Neural cell (in vitro differentiated cells): ENCODE measurements at regions not wholly inside any gene's neighbourhood (a gene's known extent, or its start where the extent isn't known, plus 50 kb on each side); places are given as distances from the start of the nearest gene placed in this dataset.

ENCODE experiments used
- H2AFZ ChIP-seq: fragments of 200-600, 300-800 bp; sonication (generic), shearing (Covaris generic); 2 replicates; pipeline ENCODE4 v1.6.0; 2014; ENCODE audit warnings: low read depth, mild to moderate bottlenecking, antibody characterized with exemption, low read length, moderate library complexity
- H3F3A ChIP-seq: fragments of 200-600 bp; shearing (Covaris generic); 2 replicates; pipeline ENCODE4 v1.6.1; 2016; ENCODE audit warnings: mild to moderate bottlenecking, moderate library complexity, mixed read lengths, antibody characterized with exemption, low read length; ENCODE audit not compliant: insufficient read depth, poor library complexity, severe bottlenecking
- H3K27ac ChIP-seq: fragments of 200-600, 300-800 bp; sonication (generic), shearing (Covaris generic); 2 replicates; pipeline ENCODE4 v1.5.1; 2014; ENCODE audit warnings: mild to moderate bottlenecking, low read length, moderate library complexity
- H3K27me3 ChIP-seq: fragments of 300-800, 200-600 bp; sonication (generic), shearing (Covaris generic); 2 replicates; pipeline ENCODE4 v1.6.0; 2014; ENCODE audit warnings: mild to moderate bottlenecking, low read depth, low read length, moderate library complexity; ENCODE audit not compliant: insufficient read depth
- H3K36me3 ChIP-seq: fragments of 300-800, 200-600 bp; sonication (generic), shearing (Covaris generic); 2 replicates; pipeline ENCODE4 v1.5.1; 2014; ENCODE audit warnings: mild to moderate bottlenecking, antibody characterized with exemption, low read length, moderate library complexity; ENCODE audit not compliant: insufficient read depth
- H3K4me2 ChIP-seq: fragments of 300-800, 200-600 bp; sonication (generic), shearing (Covaris generic); 2 replicates; pipeline ENCODE4 v1.6.0; 2014; ENCODE audit warnings: mild to moderate bottlenecking, low read length
- H3K4me3 ChIP-seq: fragments of 300-800, 200-600 bp; sonication (generic), shearing (Covaris generic); 2 replicates; pipeline ENCODE4 v1.5.1; 2014; ENCODE audit warnings: mild to moderate bottlenecking, low read length, moderate library complexity
- H3K79me2 ChIP-seq: fragments of 200-600 bp; shearing (Covaris generic); replicated peaks from 2 replicates; pipeline ENCODE4 v1.6.0; 2014; ENCODE audit warnings: mild to moderate bottlenecking, low read length, moderate library complexity; ENCODE audit not compliant: insufficient read depth
- H3K9ac ChIP-seq: fragments of 300-800, 200-600 bp; sonication (generic), shearing (Covaris generic); 2 replicates; pipeline ENCODE4 v1.6.1; 2016; ENCODE audit warnings: mild to moderate bottlenecking, low read length, mixed read lengths
- H3K9me2 ChIP-seq: fragments of 200-600 bp; shearing (Covaris generic); 2 replicates; pipeline ENCODE4 v1.6.1; 2016; ENCODE audit warnings: mild to moderate bottlenecking, low read length, mixed read lengths; ENCODE audit not compliant: insufficient read depth
- H3K9me3 ChIP-seq: fragments of 200-600, 300-800 bp; sonication (generic), shearing (Covaris generic); 2 replicates; pipeline ENCODE4 v1.6.1; 2016; ENCODE audit warnings: mild to moderate bottlenecking, mixed run types, low read length, moderate library complexity, mixed read lengths
- H4K20me1 ChIP-seq: fragments of 200-600 bp; shearing (Covaris generic); 2 replicates; pipeline ENCODE4 v1.6.1; 2016; ENCODE audit warnings: mild to moderate bottlenecking, mixed run types; ENCODE audit not compliant: insufficient read depth
- CTCF ChIP-seq: fragments of 450-650 bp; IDR thresholded peaks from 2 replicates; pipeline ENCODE4 v1.5.1; 2014; ENCODE audit warnings: antibody characterized with exemption, mild to moderate bottlenecking, moderate library complexity; ENCODE audit not compliant: poor library complexity, severe bottlenecking
- EP300 ChIP-seq: fragments of 450-650 bp; conservative IDR thresholded peaks from 2 replicates; pipeline ENCODE4 v1.6.1; 2014; ENCODE audit warnings: antibody characterized with exemption, mild to moderate bottlenecking, moderate library complexity; ENCODE audit not compliant: poor library complexity, severe bottlenecking
- EZH2 ChIP-seq: fragments of 200-600, 300-800 bp; shearing (Covaris generic), sonication (generic); IDR thresholded peaks from 2 replicates; pipeline ENCODE4 v1.6.1; 2014; ENCODE audit warnings: antibody characterized with exemption, low read length, borderline replicate concordance, mild to moderate bottlenecking; ENCODE audit not compliant: insufficient read depth, poor library complexity, severe bottlenecking
- MXI1 ChIP-seq: fragments of 450-650 bp; conservative IDR thresholded peaks from 2 replicates; pipeline ENCODE4 v1.6.1; 2014; ENCODE audit warnings: antibody characterized with exemption, mild to moderate bottlenecking; ENCODE audit not compliant: poor library complexity, severe bottlenecking
- POLR2AphosphoS5 ChIP-seq: IDR thresholded peaks from 2 replicates; pipeline ENCODE4 v1.6.1; 2012
- RAD21 ChIP-seq: fragments of 450-650 bp; conservative IDR thresholded peaks from 2 replicates; pipeline ENCODE4 v1.6.1; 2014; ENCODE audit warnings: antibody characterized with exemption, mild to moderate bottlenecking, moderate library complexity
- REST ChIP-seq: IDR thresholded peaks from 2 replicates; pipeline ENCODE4 v1.6.1; 2012; ENCODE audit warnings: borderline replicate concordance
- SMC3 ChIP-seq: fragments of 450-650 bp; conservative IDR thresholded peaks from 2 replicates; pipeline ENCODE4 v1.6.1; 2014; ENCODE audit warnings: antibody characterized with exemption, mild to moderate bottlenecking, moderate library complexity; ENCODE audit not compliant: poor library complexity
- TAF1 ChIP-seq: IDR thresholded peaks from 2 replicates; pipeline ENCODE4 v1.6.1; 2012; ENCODE audit warnings: low read depth

- Histone ChIP-seq H3K4me3 (no peak overlapping the region), H3K9ac (no peak overlapping the region), H4K20me1 (no peaks in the 10 kb centered on the region), H3K27ac (no peak overlapping the region), H3K4me2 (no peak overlapping the region), H3F3A (no peaks in the 10 kb centered on the region), H2AFZ (no peak overlapping the region), H3K9me2 (no peaks in the 10 kb centered on the region), H3K9me3 (peaks cover 3% of the 10 kb centered on the region), H3K27me3 (no peaks in the 10 kb centered on the region), H3K36me3 (no peaks in the 10 kb centered on the region), H3K79me2 (no peaks in the 10 kb centered on the region)
- TF ChIP-seq SMC3 (no peak), POLR2AphosphoS5 (no peak), TAF1 (no peak), MXI1 (no peak)
Observed at GRCh38 chr20:63125581-63125837, 90.4 kb downstream of the YTHDF1 start.

- TF ChIP-seq RAD21 (no peak), EP300 (no peak), TAF1 (no peak), EZH2 (no peak), SMC3 (no peak)
- H3K9me3 ChIP-seq, result peaks cover 3% of the 10 kb centered on the region
- H3K4me3 ChIP-seq, result no peak overlapping the region
- no peaks in the 10 kb centered on the region for H3K9me2 ChIP-seq
- no peaks in the 10 kb centered on the region for H4K20me1 ChIP-seq
- no peaks in the 10 kb centered on the region for H3F3A ChIP-seq
- H3K4me2 ChIP-seq, result no peak overlapping the region
- no peaks in the 10 kb centered on the region for H3K36me3 ChIP-seq
- no peaks in the 10 kb centered on the region for H3K27me3 ChIP-seq
- no peaks in the 10 kb centered on the region for H3K79me2 ChIP-seq
- no peak overlapping the region for H3K27ac ChIP-seq
- no peak overlapping the region for H2AFZ ChIP-seq
- H3K9ac ChIP-seq, result no peak overlapping the region
Observed at GRCh38 chr20:63124782-63125580, 91.0 kb downstream of the YTHDF1 start.

- no peak overlapping the region for H3K4me3 ChIP-seq
- peaks cover 3% of the 10 kb centered on the region for H3K9me3 ChIP-seq
- no peaks in the 10 kb centered on the region for H3F3A ChIP-seq
- H3K9ac ChIP-seq, result no peak overlapping the region
- no peaks in the 10 kb centered on the region for H3K79me2 ChIP-seq
- H3K9me2 ChIP-seq, result no peaks in the 10 kb centered on the region
- H3K27ac ChIP-seq, result no peak overlapping the region
- H3K27me3 ChIP-seq, result no peaks in the 10 kb centered on the region
- H4K20me1 ChIP-seq, result no peaks in the 10 kb centered on the region
- H2AFZ ChIP-seq, result no peak overlapping the region
- TF ChIP-seq SMC3 (no peak), REST (no peak), EZH2 (no peak), TAF1 (no peak), RAD21 (no peak), CTCF (no peak)
- no peak overlapping the region for H3K4me2 ChIP-seq
- H3K36me3 ChIP-seq, result no peaks in the 10 kb centered on the region
Observed at GRCh38 chr20:63124092-63124781, 91.7 kb downstream of the YTHDF1 start.
